ENCODE measurements at regions not wholly inside any gene's neighbourhood (a gene's known extent, or its start where the extent isn't known, plus 50 kb on each side); places are given as distances from the start of the nearest gene placed in this dataset.

- no peak overlapping the region for H2BK15ac ChIP-seq (ENCODE audit: low read length)
- no peak overlapping the region for H2BK5ac ChIP-seq (ENCODE audit: low read depth, low read length)
- 0 out of 7 replicates have a peak, but pooled peaks cover 0 to 3% (median 0%) of the 10 kb centered on the region in 4 experiments for H3K27me3 ChIP-seq (replicated peaks in 1 of 4; ENCODE audit: control insufficient read depth in 3 of 4, extremely low read depth in 1 of 4, insufficient read depth in 3 of 4, low read length in 3 of 4)
- no peak overlapping the region for H3K4ac ChIP-seq (replicated peaks; ENCODE audit: insufficient read length, low read depth, low read length)
- H4K20me1 ChIP-seq (replicated peaks in 1 of 2; ENCODE audit: control insufficient read depth in 1 of 2, insufficient read depth in 2 of 2, low read length in 2 of 2): no peaks in the 10 kb centered on the region
- no peak overlapping the region for H2BK20ac ChIP-seq (ENCODE audit: low read length)
- H3K4me2 ChIP-seq (ENCODE audit: insufficient read depth in 1 of 2, low read depth in 2 of 2, low read length in 2 of 2): no peak overlapping the region
- H3K23me2 ChIP-seq (ENCODE audit: low read depth, low read length): no peaks in the 10 kb centered on the region
- no peak overlapping the region for H3K9ac ChIP-seq (replicated peaks in 1 of 4; ENCODE audit: extremely low read depth in 1 of 4, low read depth in 3 of 4, low read length in 3 of 4)
- DNase-seq (ENCODE audit: low read depth in 1 of 2, low spot score in 2 of 2) (no peak), FAIRE-seq (no peak)
- H3K23ac ChIP-seq (ENCODE audit: insufficient read length): no peak overlapping the region
- H3K27ac ChIP-seq (ENCODE audit: low read depth, low read length): no peak overlapping the region
- H3K14ac ChIP-seq (ENCODE audit: insufficient read length): no peak overlapping the region
- no peak overlapping the region for H2AK5ac ChIP-seq (ENCODE audit: low read depth, low read length)
- no peaks in the 10 kb centered on the region for H3K36me3 ChIP-seq (ENCODE audit: control insufficient read depth in 2 of 4, insufficient read depth in 4 of 4, low read length in 3 of 4)
- H3K18ac ChIP-seq (ENCODE audit: extremely low read depth, low read length): no peak overlapping the region
- POLR2A ChIA-PET (ENCODE audit: partially characterized antibody): no interaction called here
- no peaks in the 10 kb centered on the region for H3K9me3 ChIP-seq (ENCODE audit: insufficient read depth in 2 of 2, low read depth in 1 of 2, low read length in 1 of 2)
- H3K79me1 ChIP-seq (ENCODE audit: low read depth, low read length): no peaks in the 10 kb centered on the region
- 88% methylated on average over 4 of the region's 4 CpGs; no CpG with 5 or more reads in 1 of the 2 experiments for WGBS, 2 experiments (ENCODE audit: extremely low coverage in 1 of 2, insufficient coverage in 1 of 2, insufficient read length in 1 of 2, insufficient replicate concordance in 2 of 2, low coverage in 1 of 2, low lambda C conversion rate in 2 of 2, missing lambda C conversion rate in 1 of 2)
- H2BK120ac ChIP-seq (replicated peaks; ENCODE audit: low read depth, low read length): no peak overlapping the region
- H3K4me3 ChIP-seq (ENCODE audit: extremely low read depth in 1 of 4, insufficient read depth in 2 of 4, low read depth in 3 of 4, low read length in 4 of 4): no peak overlapping the region
- no peak for TF ChIP-seq PHF8 (conservative IDR thresholded peaks at IDR 0.05; ENCODE audit: low read depth, low read length)
- no peak for TF ChIP-seq ATF2 (IDR thresholded peaks at IDR 0.05; ENCODE audit: low read length)
- no peak for TF ChIP-seq BACH1 (IDR thresholded peaks at IDR 0.05; ENCODE audit: low read length)
- TF ChIP-seq BCL11A (IDR thresholded peaks at IDR 0.05; ENCODE audit: low read depth in 2 of 2, low read length in 2 of 2): no peak
- TF ChIP-seq POU5F1 (IDR thresholded peaks at IDR 0.05; ENCODE audit: low read depth, low read length): no peak
- TF ChIP-seq RBBP5 (IDR thresholded peaks at IDR 0.05; ENCODE audit: borderline replicate concordance, low read depth, low read length): no peak
- no peak for TF ChIP-seq JUN (IDR thresholded peaks at IDR 0.05; ENCODE audit: low read depth, low read length)
- no peak for TF ChIP-seq CHD1 (IDR thresholded peaks at IDR 0.05; ENCODE audit: low read depth, low read length)
- no peak for TF ChIP-seq TEAD4 (IDR thresholded peaks at IDR 0.05; ENCODE audit: low read depth, low read length)
- no peak for TF ChIP-seq SP4 (IDR thresholded peaks at IDR 0.05; ENCODE audit: low read length)
- no peak for TF ChIP-seq KDM4A (IDR thresholded peaks at IDR 0.05; ENCODE audit: low read depth, low read length, severe bottlenecking)
- no peak for TF ChIP-seq CREB1 (IDR thresholded peaks at IDR 0.05)
- TF ChIP-seq YY1 (IDR thresholded peaks at IDR 0.05; ENCODE audit: low read depth, low read length): no peak
- no peak for TF ChIP-seq MAX (IDR thresholded peaks at IDR 0.05)
- H3K79me2 ChIP-seq (ENCODE audit: control insufficient read depth in 1 of 2, insufficient read depth in 2 of 2, low read length in 2 of 2): no peaks in the 10 kb centered on the region
- CTCF ChIA-PET (ENCODE audit: partially characterized antibody): no interaction called here
- no peaks in the 10 kb centered on the region for H3K4me1 ChIP-seq (replicated peaks in 1 of 4; ENCODE audit: control insufficient read depth in 3 of 4, insufficient read depth in 4 of 4, low read length in 3 of 4)
- no peak overlapping the region for H4K5ac ChIP-seq (ENCODE audit: insufficient read length, low read depth, low read length)
- H2BK12ac ChIP-seq (ENCODE audit: low read depth, low read length): no peak overlapping the region
- no peak overlapping the region for H2AFZ ChIP-seq (ENCODE audit: low read length)
- H4K8ac ChIP-seq (ENCODE audit: extremely low read depth, insufficient read depth, low read length): no peak overlapping the region
- no peak overlapping the region for H4K91ac ChIP-seq (replicated peaks; ENCODE audit: insufficient read length, low read length)
- H3K56ac ChIP-seq (replicated peaks; ENCODE audit: insufficient read length, low read depth, low read length): no peak overlapping the region
These were observed 365.3 kb upstream of the FZD8 start for GRCh38 chr10:36007369-36007768.
